ENCODE measurements at regions not wholly inside any gene's neighbourhood (a gene's known extent, or its start where the extent isn't known, plus 50 kb on each side); places are given as distances from the start of the nearest gene placed in this dataset.

DNA sequence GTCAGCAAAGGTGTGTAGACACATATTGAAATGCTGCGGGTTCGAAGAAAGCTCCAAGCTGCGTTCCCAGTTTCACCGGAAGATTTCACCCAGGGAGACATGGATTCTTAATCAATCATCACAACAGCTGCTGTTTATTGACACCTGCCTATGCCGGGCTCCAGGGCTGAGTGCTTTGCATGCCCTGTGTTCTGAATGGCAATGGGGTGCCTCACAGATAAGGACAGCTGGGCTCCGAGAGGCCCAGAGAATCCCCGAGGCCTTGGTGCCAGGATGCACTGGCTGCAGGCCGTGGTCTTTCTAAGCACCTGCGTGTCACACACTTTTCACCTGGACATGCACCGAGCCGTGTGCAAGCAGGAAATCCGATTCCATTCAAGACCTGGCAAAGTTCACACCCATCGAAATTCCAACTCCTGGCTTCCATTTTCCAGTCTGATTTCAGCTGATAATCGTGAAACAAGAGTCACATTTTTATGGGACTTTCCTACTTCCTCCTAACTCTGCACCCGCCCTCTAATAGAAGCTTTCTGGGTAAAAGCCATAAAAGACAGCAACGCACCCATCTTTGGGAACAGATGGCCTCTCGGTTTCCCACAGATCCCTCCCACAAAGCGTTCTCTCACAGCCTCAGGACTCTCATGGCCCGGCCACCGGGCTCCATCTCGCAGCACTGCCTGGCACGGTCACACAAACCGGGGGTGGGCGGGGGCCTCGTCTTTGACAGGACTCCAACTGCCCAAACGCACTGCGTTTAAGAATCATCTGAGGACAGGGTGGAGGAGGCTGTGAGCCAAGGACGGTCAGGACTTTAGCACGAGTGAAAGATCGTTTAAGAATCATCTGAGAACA, 245.6 kb upstream of the SALL3 start:
- POLR2A ChIA-PET = no interaction called here
- H3K36me3 ChIP-seq (ENCODE audit: control insufficient read depth in 2 of 2, extremely low read depth in 1 of 2, insufficient read depth in 1 of 2, low read length in 1 of 2) = no peaks in the 10 kb centered on the region
- H3K27ac ChIP-seq (ENCODE audit: low read length) = no peak overlapping the region
- DNase-seq = peak in 1 of 35 experiments; percentile 20
- H3K4me1 ChIP-seq (ENCODE audit: control insufficient read depth in 1 of 2, extremely low read depth in 1 of 2, insufficient read depth in 2 of 2, low read length in 2 of 2) = no peaks in the 10 kb centered on the region
- H3K9me3 ChIP-seq = no peaks in the 10 kb centered on the region
- H3K27me3 ChIP-seq (replicated peaks in 1 of 2; ENCODE audit: control insufficient read depth in 2 of 2, extremely low read depth in 1 of 2, insufficient read depth in 2 of 2, low read length in 1 of 2) = peaks cover 0 to 3% of the 10 kb centered on the region in 2 experiments
- H3K27me3 Mint-ChIP-seq = peaks cover 0 to 1% of the 10 kb centered on the region in 2 donors
- H3K27ac Mint-ChIP-seq = no peak overlapping the region
- H3K9me3 Mint-ChIP-seq = peaks cover 0 to 4% (median 0%) of the 10 kb centered on the region in 3 donors
- no peak overlapping the region for H3K4me3 ChIP-seq (ENCODE audit: control insufficient read depth in 1 of 2, extremely low read depth in 1 of 2, low read length in 1 of 2)
- H3K36me3 Mint-ChIP-seq = no peaks in the 10 kb centered on the region
- WGBS (ENCODE audit: insufficient coverage) = 78% methylated on average over 25 of the region's 30 CpGs
- no peak for ATAC-seq (replicated peaks in 1 of 4)
- H3K4me3 Mint-ChIP-seq = no peak overlapping the region
- no peaks in the 10 kb centered on the region for H3K4me1 Mint-ChIP-seq
- CTCF ChIA-PET = no interaction called here

DNA sequence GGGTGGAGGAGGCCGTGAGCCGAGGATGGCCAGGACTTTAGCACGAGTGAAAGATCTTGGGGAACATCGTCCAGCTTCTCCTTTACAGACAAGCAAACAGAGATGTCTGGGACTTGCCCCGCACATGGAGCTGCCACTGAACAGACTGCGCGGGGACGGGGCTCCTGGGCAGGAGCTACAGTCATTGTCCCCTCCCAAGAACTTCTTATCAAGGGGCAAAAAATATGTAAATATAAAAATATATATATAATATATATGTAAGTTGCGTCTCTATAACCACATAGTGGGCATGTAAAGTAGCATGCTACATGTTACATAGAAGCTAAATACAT, 245.0 kb upstream of the SALL3 start:
- no peak for ATAC-seq (replicated peaks in 1 of 4)
- H3K27ac Mint-ChIP-seq = no peak overlapping the region
- no peaks in the 10 kb centered on the region for H3K9me3 ChIP-seq
- no peak overlapping the region for H3K4me3 ChIP-seq (ENCODE audit: control insufficient read depth in 1 of 2, extremely low read depth in 1 of 2, low read length in 1 of 2)
- peaks cover 0 to 4% (median 0%) of the 10 kb centered on the region in 3 donors for H3K9me3 Mint-ChIP-seq
- POLR2A ChIA-PET = no interaction called here
- H3K4me3 Mint-ChIP-seq = no peak overlapping the region
- CTCF ChIA-PET = no interaction called here
- no peaks in the 10 kb centered on the region for H3K4me1 ChIP-seq (ENCODE audit: control insufficient read depth in 1 of 2, extremely low read depth in 1 of 2, insufficient read depth in 2 of 2, low read length in 2 of 2)
- H3K4me1 Mint-ChIP-seq = no peaks in the 10 kb centered on the region
- no peaks in the 10 kb centered on the region for H3K36me3 ChIP-seq (ENCODE audit: control insufficient read depth in 2 of 2, extremely low read depth in 1 of 2, insufficient read depth in 1 of 2, low read length in 1 of 2)
- H3K36me3 Mint-ChIP-seq = no peaks in the 10 kb centered on the region
- WGBS (ENCODE audit: insufficient coverage) = no CpG with 5 or more reads among the region's 9 CpGs
- no peak overlapping the region for H3K27ac ChIP-seq (ENCODE audit: low read length)
- DNase-seq = no peak
- peaks cover 0 to 6% of the 10 kb centered on the region in 2 experiments for H3K27me3 ChIP-seq (replicated peaks in 1 of 2; ENCODE audit: control insufficient read depth in 2 of 2, extremely low read depth in 1 of 2, insufficient read depth in 2 of 2, low read length in 1 of 2)
- H3K27me3 Mint-ChIP-seq = peaks cover 0 to 7% of the 10 kb centered on the region in 2 donors

DNA sequence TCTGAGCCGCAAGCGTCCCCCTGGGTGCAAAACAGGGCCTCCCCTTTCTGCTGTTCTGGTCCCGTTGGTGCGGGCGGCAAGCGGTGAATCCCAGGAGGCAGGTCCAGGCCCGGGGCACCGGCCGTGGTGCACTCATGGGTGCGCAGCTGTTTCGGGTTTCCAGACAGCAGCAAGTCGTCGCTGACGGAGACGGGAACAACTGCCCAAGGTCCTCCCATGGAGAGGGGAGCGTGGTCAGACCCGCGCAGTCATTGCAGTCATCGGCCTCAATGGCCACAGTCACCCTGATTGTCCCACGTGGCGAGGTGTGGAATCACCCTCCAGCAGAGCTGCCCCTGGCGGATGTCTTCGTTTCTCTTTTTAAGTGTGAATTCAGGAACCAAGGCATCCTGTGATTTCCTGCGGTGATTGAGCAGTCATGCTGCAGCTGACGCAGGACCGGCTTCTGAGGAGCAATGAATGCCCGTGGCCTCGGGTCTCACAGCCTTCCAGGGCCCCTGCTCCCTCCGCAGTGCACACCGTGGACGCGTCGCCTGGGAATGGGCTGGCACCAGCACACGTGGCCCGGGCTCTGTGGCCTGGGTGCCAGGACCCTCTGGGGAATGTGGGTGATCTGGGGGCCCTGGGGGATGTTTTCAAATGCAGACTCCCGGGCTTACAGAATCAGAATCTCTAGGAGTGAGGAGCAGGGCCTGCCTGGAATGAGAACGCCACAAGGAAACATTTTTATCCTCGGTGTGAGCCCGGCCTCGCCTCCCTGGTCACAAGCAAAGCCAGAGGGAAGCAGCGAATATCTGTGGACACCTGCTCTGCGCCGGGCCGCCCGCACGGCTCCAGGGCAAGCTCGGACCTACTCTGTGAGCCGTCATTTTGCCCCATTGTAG, 244.2 kb upstream of the SALL3 start:
- CTCF ChIA-PET = no interaction called here
- Histone ChIP-seq H3K27me3 (replicated peaks in 1 of 2; ENCODE audit: control insufficient read depth in 2 of 2, extremely low read depth in 1 of 2, insufficient read depth in 2 of 2, low read length in 1 of 2) (peaks cover 0 to 9% of the 10 kb centered on the region in 2 experiments), H3K27ac (ENCODE audit: low read length) (no peak overlapping the region), H3K9me3 (no peaks in the 10 kb centered on the region), H3K4me1 (ENCODE audit: control insufficient read depth in 1 of 2, extremely low read depth in 1 of 2, insufficient read depth in 2 of 2, low read length in 2 of 2) (no peaks in the 10 kb centered on the region), H3K4me3 (ENCODE audit: control insufficient read depth in 1 of 2, extremely low read depth in 1 of 2, low read length in 1 of 2) (no peak overlapping the region), H3K36me3 (ENCODE audit: control insufficient read depth in 2 of 2, extremely low read depth in 1 of 2, insufficient read depth in 1 of 2, low read length in 1 of 2) (no peaks in the 10 kb centered on the region)
- Mint-ChIP-seq H3K27me3 (peaks cover under 1 to 10% of the 10 kb centered on the region in 2 donors), H3K9me3 (peaks cover 0 to 4% (median 0%) of the 10 kb centered on the region in 3 donors), H3K4me3 (no peak overlapping the region), H3K4me1 (no peaks in the 10 kb centered on the region), H3K36me3 (no peaks in the 10 kb centered on the region), H3K27ac (no peak overlapping the region)
- WGBS (ENCODE audit: insufficient coverage) = 90% methylated on average over 48 of the region's 48 CpGs
- DNase-seq (peak in 1 of 35 experiments; percentile 2), ATAC-seq (replicated peaks in 1 of 4) (no peak)
- POLR2A ChIA-PET = no interaction called here

DNA sequence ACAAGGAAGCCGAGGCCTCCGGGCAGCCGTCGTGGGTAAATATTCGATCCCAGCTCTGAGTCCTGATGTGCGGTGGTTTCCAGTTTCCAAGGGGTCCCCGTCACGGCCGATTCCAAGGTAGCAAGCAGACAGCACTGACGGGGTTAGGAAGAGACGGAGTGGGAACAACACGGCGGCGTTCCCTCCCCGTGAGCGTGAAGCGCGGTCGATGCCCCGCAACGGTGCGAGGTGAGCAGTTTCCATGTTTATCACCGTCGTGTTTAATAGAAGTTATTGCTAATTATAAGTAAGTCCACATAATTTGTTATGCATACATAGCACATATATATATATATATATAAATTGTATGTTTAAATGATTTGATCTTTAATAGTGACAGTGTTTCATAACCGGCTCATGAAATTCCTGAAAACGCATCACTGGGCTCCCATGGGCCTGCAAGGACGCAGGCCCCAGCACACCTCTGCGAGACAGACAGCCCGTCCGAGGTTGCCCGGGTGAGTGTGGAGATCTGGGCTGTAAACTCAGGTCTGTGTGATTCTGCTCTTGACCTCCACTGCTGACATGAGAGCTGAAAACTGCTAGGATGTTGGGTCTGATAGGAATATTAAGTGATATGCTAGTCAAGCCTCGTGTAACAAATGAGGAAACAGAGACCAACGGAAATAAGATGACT, 243.5 kb upstream of the SALL3 start:
- H3K36me3 Mint-ChIP-seq = no peaks in the 10 kb centered on the region
- Histone ChIP-seq H3K27ac (ENCODE audit: low read length) (no peak overlapping the region), H3K4me3 (ENCODE audit: control insufficient read depth in 1 of 2, extremely low read depth in 1 of 2, low read length in 1 of 2) (no peak overlapping the region), H3K4me1 (ENCODE audit: control insufficient read depth in 1 of 2, extremely low read depth in 1 of 2, insufficient read depth in 2 of 2, low read length in 2 of 2) (no peaks in the 10 kb centered on the region), H3K36me3 (ENCODE audit: control insufficient read depth in 2 of 2, extremely low read depth in 1 of 2, insufficient read depth in 1 of 2, low read length in 1 of 2) (no peaks in the 10 kb centered on the region), H3K27me3 (replicated peaks in 1 of 2; ENCODE audit: control insufficient read depth in 2 of 2, extremely low read depth in 1 of 2, insufficient read depth in 2 of 2, low read length in 1 of 2) (peaks cover 0 to 11% of the 10 kb centered on the region in 2 experiments), H3K9me3 (no peaks in the 10 kb centered on the region)
- POLR2A ChIA-PET = no interaction called here
- 88% methylated on average over 19 of the region's 33 CpGs for WGBS (ENCODE audit: insufficient coverage)
- CTCF ChIA-PET = no interaction called here
- H3K4me3 Mint-ChIP-seq = no peak overlapping the region
- peak in 1 of 35 experiments; percentile 18 for DNase-seq
- H3K27me3 Mint-ChIP-seq = peaks cover 2 to 10% of the 10 kb centered on the region in 2 donors
- peaks cover 0 to 4% (median 0%) of the 10 kb centered on the region in 3 donors for H3K9me3 Mint-ChIP-seq
- ATAC-seq (replicated peaks in 1 of 4) = no peak
- H3K27ac Mint-ChIP-seq = no peak overlapping the region
- no peaks in the 10 kb centered on the region for H3K4me1 Mint-ChIP-seq

DNA sequence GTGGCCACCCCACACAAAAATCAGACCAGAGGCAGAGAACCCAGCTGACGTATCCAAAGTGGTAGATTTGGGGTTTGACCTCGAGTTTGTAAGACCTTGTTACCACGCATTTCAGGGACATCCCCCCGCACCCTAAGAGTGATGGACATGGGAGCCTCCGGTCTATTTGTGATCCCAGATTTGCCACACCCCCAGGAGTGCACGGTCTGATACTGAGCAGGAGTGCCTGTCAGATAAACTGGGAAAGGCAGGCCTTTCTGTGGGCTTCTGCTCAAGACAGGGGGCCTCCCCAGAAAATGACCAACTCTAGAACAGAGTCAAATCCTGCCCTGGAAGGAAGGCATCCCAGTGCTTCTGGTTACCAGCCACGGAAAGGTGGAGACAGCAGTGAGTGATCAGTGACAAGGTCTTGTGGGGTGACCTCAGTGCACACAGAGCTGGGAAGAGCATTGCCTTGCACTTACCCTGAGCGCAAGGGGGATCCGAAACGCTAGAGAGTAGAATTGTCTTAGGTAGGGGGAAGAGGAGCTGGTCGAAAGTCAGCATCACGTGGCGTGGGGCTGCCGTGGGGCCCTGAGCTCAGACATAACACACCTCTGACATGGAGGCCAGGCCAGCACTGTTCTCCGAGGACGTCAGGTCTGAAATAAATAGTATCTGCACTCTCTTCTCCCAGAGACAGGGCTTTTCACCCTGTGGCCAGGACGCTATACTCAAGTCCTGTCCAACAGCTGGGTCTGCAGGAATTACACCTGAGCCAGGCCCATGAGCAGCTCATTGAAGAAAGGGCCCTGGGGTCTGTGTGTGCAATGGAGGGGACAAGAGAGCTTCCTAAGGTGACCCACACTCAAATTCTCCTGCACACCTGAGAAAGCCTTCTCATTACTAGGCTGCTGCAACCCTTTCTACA, 242.4 kb upstream of the SALL3 start:
- ChIA-PET POLR2A (no interaction called here), CTCF (interaction anchor here (0.5 to 0.6 kb wide), 2 partner anchors 920 to 1989 kb away, joined by 4 to 6 read pairs; no protein-coding TSS in a partner anchor)
- Histone ChIP-seq H3K27me3 (replicated peaks in 1 of 2; ENCODE audit: control insufficient read depth in 2 of 2, extremely low read depth in 1 of 2, insufficient read depth in 2 of 2, low read length in 1 of 2) (peaks cover 0 to 10% of the 10 kb centered on the region in 2 experiments), H3K4me1 (ENCODE audit: control insufficient read depth in 1 of 2, extremely low read depth in 1 of 2, insufficient read depth in 2 of 2, low read length in 2 of 2) (no peaks in the 10 kb centered on the region), H3K27ac (ENCODE audit: low read length) (no peak overlapping the region), H3K36me3 (ENCODE audit: control insufficient read depth in 2 of 2, extremely low read depth in 1 of 2, insufficient read depth in 1 of 2, low read length in 1 of 2) (no peaks in the 10 kb centered on the region), H3K9me3 (no peaks in the 10 kb centered on the region), H3K4me3 (ENCODE audit: control insufficient read depth in 1 of 2, extremely low read depth in 1 of 2, low read length in 1 of 2) (no peak overlapping the region)
- Mint-ChIP-seq H3K27me3 (peaks cover 2 to 10% of the 10 kb centered on the region in 2 donors), H3K4me3 (no peak overlapping the region), H3K4me1 (no peaks in the 10 kb centered on the region), H3K27ac (no peak overlapping the region), H3K36me3 (no peaks in the 10 kb centered on the region), H3K9me3 (peaks cover 0 to 4% (median 0%) of the 10 kb centered on the region in 3 donors)
- DNase-seq (peak in 2 of 35 experiments; percentile 3 to 13), ATAC-seq (replicated peaks in 1 of 4) (no peak)
- WGBS (ENCODE audit: insufficient coverage) = 83% methylated on average over 8 of the region's 17 CpGs
